Epithelial cell of esophagus (primary cell): ENCODE measurements at regions not wholly inside any gene's neighbourhood (a gene's known extent, or its start where the extent isn't known, plus 50 kb on each side); places are given as distances from the start of the nearest gene placed in this dataset.

Experiments
- DNase-seq: peaks from one replicate; pipeline ENCODE4 v3.0.0; 2010; ENCODE audit warnings: low read depth
- H3K4me3 ChIP-seq: 2 replicates; pipeline ENCODE4 v1.5.1; 2011; ENCODE audit warnings: mild to moderate bottlenecking, low read length, control low read depth
- CTCF ChIP-seq: IDR thresholded peaks from 2 replicates; pipeline ENCODE4 v1.5.1; 2011; ENCODE audit warnings: low read depth, mild to moderate bottlenecking, low read length, control low read depth, inconsistent platforms; ENCODE audit not compliant: insufficient read depth; ENCODE audit errors: missing control alignments

- peak; percentile 38 for DNase-seq
- TF ChIP-seq CTCF: no peak
- H3K4me3 ChIP-seq: no peak overlapping the region
These were observed 429.1 kb downstream of the NR2F1-AS1 start for GRCh38 chr5:93151896-93152295.

GRCh38 chr5:93151121-93151520 is 429.9 kb downstream of the NR2F1-AS1 start:
- DNase-seq: no peak
- no peak for TF ChIP-seq CTCF
- H3K4me3 ChIP-seq: no peak overlapping the region

- no peak for DNase-seq
- no peak for TF ChIP-seq CTCF
- H3K4me3 ChIP-seq: no peak overlapping the region
These were observed 430.6 kb downstream of the NR2F1-AS1 start for GRCh38 chr5:93150311-93151012.

GRCh38 chr5:93145767-93146166 is 435.3 kb downstream of the NR2F1-AS1 start:
- no peak for TF ChIP-seq CTCF
- H3K4me3 ChIP-seq: no peak overlapping the region
- no peak for DNase-seq

- no peak for TF ChIP-seq CTCF
- no peak overlapping the region for H3K4me3 ChIP-seq
These were observed 436.0 kb downstream of the NR2F1-AS1 start for GRCh38 chr5:93145019-93145418.

GRCh38 chr5:93141969-93142368 is 439.1 kb downstream of the NR2F1-AS1 start:
- no peak overlapping the region for H3K4me3 ChIP-seq
- TF ChIP-seq CTCF: no peak
- DNase-seq: no peak

More at GRCh38 chr5:93145019-93145418, 436.0 kb downstream of the NR2F1-AS1 start:
- DNase-seq: no peak
